Testis (tissue), 2 donors: ENCODE measurements at regions not wholly inside any gene's neighbourhood (a gene's known extent, or its start where the extent isn't known, plus 50 kb on each side); places are given as distances from the start of the nearest gene placed in this dataset.

Experiments
- DNase-seq: peaks from one replicate; pipeline ENCODE4 v3.0.0-alpha.2; 2019
- H3K27ac ChIP-seq, 2 donors: fragments of 200-600 bp; sonication (generic); one replicate each; pipeline ENCODE4 v1.5.1; 2019
- H3K27me3 ChIP-seq: fragments of 200-600 bp; sonication (generic); one replicate; pipeline ENCODE4 v1.5.1; 2019
- H3K36me3 ChIP-seq: fragments of 200-600 bp; sonication (generic); one replicate; pipeline ENCODE4 v1.5.1; 2017; ENCODE audit warnings: low read depth; ENCODE audit errors: missing control alignments
- H3K4me1 ChIP-seq: fragments of 200-600 bp; sonication (generic); one replicate; pipeline ENCODE4 v1.5.1; 2019
- H3K4me3 ChIP-seq, 2 donors: fragments of 200-600 bp; sonication (generic); one replicate each; pipeline ENCODE4 v1.5.1; 2017 to 2019
- H3K9me3 ChIP-seq: fragments of 200-600 bp; sonication (generic); one replicate; pipeline ENCODE4 v1.5.1; 2017
- CTCF ChIP-seq, 3 experiments: fragments of 450-650 bp in 2 of 3; fragments of 200-600 bp in 1 of 3; sonication (generic) in 1 of 3; IDR thresholded peaks; one replicate each; pipeline ENCODE4 v1.5.1; 2016 to 2019; ENCODE audit warnings: antibody characterized with exemption in 3 of 3, mild to moderate bottlenecking in 2 of 3, moderate library complexity in 1 of 3
- POLR2A ChIP-seq: fragments of 450-650 bp; IDR thresholded peaks from one replicate; pipeline ENCODE4 v1.6.1; 2017; ENCODE audit warnings: antibody characterized with exemption, mild to moderate bottlenecking, moderate library complexity
- WGBS, 2 donors: methylation state at CpG; one replicate each; pipeline ENCODE4 v1.1.5; 2018; 5-methylcytosine and 5-hydroxymethylcytosine counted together
- intact Hi-C: fragments of 100-400 bp; cut with DNase I; formaldehyde crosslinking; loops from one replicate; pipeline ENCODE4 v1.15.1; 2023; ENCODE audit warnings: low total_unique reads

GRCh38 chr11:27208846-27209245 lies 154.2 kb downstream of the CCDC34 start:
- 88 to 92% methylated on average over 3 of the region's 3 CpGs for WGBS, 2 donors
- intact Hi-C loops: loop anchor here (10.0 kb wide), 1 partner anchor 86 kb away; no protein-coding TSS in a partner anchor
- peaks cover 22% of the 10 kb centered on the region for H3K4me1 ChIP-seq
- DNase-seq: no peak
- no peaks in the 10 kb centered on the region for H3K36me3 ChIP-seq
- H3K4me3 ChIP-seq: no peak overlapping the region
- TF ChIP-seq CTCF (IDR thresholded peaks at IDR 0.05): no peak
- no peaks in the 10 kb centered on the region for H3K9me3 ChIP-seq
- H3K27ac ChIP-seq: no peak overlapping the region
- H3K27me3 ChIP-seq: no peaks in the 10 kb centered on the region

- Histone ChIP-seq H3K9me3 (no peaks in the 10 kb centered on the region), H3K4me1 (peaks cover 39% of the 10 kb centered on the region), H3K4me3 (no peak overlapping the region), H3K36me3 (no peaks in the 10 kb centered on the region), H3K27me3 (no peaks in the 10 kb centered on the region), H3K27ac (no peak overlapping the region)
- intact Hi-C loops: loop anchor here (10.0 kb wide), 1 partner anchor 88 kb away; no protein-coding TSS in a partner anchor
- TF ChIP-seq CTCF (IDR thresholded peaks at IDR 0.05) (no peak), POLR2A (no peak)
- DNase-seq: no peak
- 72 to 82% methylated on average over 2 of the region's 2 CpGs for WGBS, 2 donors
These were observed 155.9 kb downstream of the CCDC34 start for GRCh38 chr11:27207025-27207650.

GRCh38 chr11:27205779-27206570 lies 157.0 kb downstream of the CCDC34 start:
- Histone ChIP-seq H3K27ac (no peak overlapping the region), H3K36me3 (no peaks in the 10 kb centered on the region), H3K9me3 (no peaks in the 10 kb centered on the region), H3K4me1 (peaks cover 51% of the 10 kb centered on the region), H3K27me3 (no peaks in the 10 kb centered on the region), H3K4me3 (no peak overlapping the region)
- intact Hi-C loops: loop anchor here (10.0 kb wide), 1 partner anchor 89 kb away; no protein-coding TSS in a partner anchor
- TF ChIP-seq POLR2A (no peak), CTCF (IDR thresholded peaks at IDR 0.05) (no peak)
- no peak for DNase-seq

GRCh38 chr11:27205250-27205649 lies 157.8 kb downstream of the CCDC34 start:
- no peak for DNase-seq
- H3K27ac ChIP-seq: peak overlapping the region in 1 of 2 donors; percentile 16
- TF ChIP-seq POLR2A (no peak), CTCF (IDR thresholded peaks at IDR 0.05) (no peak)
- H3K36me3 ChIP-seq: no peaks in the 10 kb centered on the region
- H3K4me1 ChIP-seq: peaks cover 58% of the 10 kb centered on the region
- no peaks in the 10 kb centered on the region for H3K9me3 ChIP-seq
- 40 to 48% methylated on average over 3 of the region's 3 CpGs for WGBS, 2 donors
- no peaks in the 10 kb centered on the region for H3K27me3 ChIP-seq
- intact Hi-C loops: loop anchor here (10.0 kb wide), 1 partner anchor 90 kb away; no protein-coding TSS in a partner anchor
- no peak overlapping the region for H3K4me3 ChIP-seq
